ENCODE measurements at regions not wholly inside any gene's neighbourhood (a gene's known extent, or its start where the extent isn't known, plus 50 kb on each side); places are given as distances from the start of the nearest gene placed in this dataset.

- peaks cover 4% of the 10 kb centered on the region; the same call in 1 of the 2 replicates for H3K9me3 ChIP-seq (ENCODE audit: low read length)
- no peaks in the 10 kb centered on the region for H3K27me3 ChIP-seq (ENCODE audit: insufficient read depth, low read length)
- no peaks in the 10 kb centered on the region for H3K4me1 ChIP-seq (ENCODE audit: insufficient read depth, low read length, severe bottlenecking)
- H3F3A ChIP-seq (ENCODE audit: insufficient read depth, low read length) = no peaks in the 10 kb centered on the region
- no peak overlapping the region for H2AFZ ChIP-seq (ENCODE audit: low read length)
- H3K9ac ChIP-seq (ENCODE audit: low read length) = no peak overlapping the region
- TF ChIP-seq EZH2 (IDR thresholded peaks at IDR 0.05; ENCODE audit: borderline replicate concordance, low read length) (no peak), CTCF (IDR thresholded peaks at IDR 0.05; ENCODE audit: low read length) (no peak)
- H3K27ac ChIP-seq (ENCODE audit: low read depth, low read length, poor library complexity, severe bottlenecking) = no peak overlapping the region
- no peak overlapping the region for H3K4me3 ChIP-seq (ENCODE audit: low read depth, low read length, poor library complexity, severe bottlenecking)
- H3K36me3 ChIP-seq (ENCODE audit: insufficient read depth, low read length) = no peaks in the 10 kb centered on the region
- H3K9me2 ChIP-seq (ENCODE audit: low read depth, low read length) = no peaks in the 10 kb centered on the region
- no peak overlapping the region for H3K4me2 ChIP-seq (ENCODE audit: low read length)
- H3K79me2 ChIP-seq (ENCODE audit: insufficient read depth, low read length) = no peaks in the 10 kb centered on the region
- H4K20me1 ChIP-seq (ENCODE audit: insufficient read depth, low read length) = no peaks in the 10 kb centered on the region
Measured at GRCh38 chr5:37954561-37954960, 114.7 kb upstream of the GDNF start.

GRCh38 chr5:37951946-37952721 is 112.3 kb upstream of the GDNF start:
- no peak overlapping the region for H2AFZ ChIP-seq (ENCODE audit: low read length)
- TF ChIP-seq EZH2 (IDR thresholded peaks at IDR 0.05; ENCODE audit: borderline replicate concordance, low read length) (no peak), CTCF (IDR thresholded peaks at IDR 0.05; ENCODE audit: low read length) (no peak)

GRCh38 chr5:37950436-37950835 is 110.6 kb upstream of the GDNF start:
- H2AFZ ChIP-seq (ENCODE audit: low read length) = no peak overlapping the region
- H3K4me3 ChIP-seq (ENCODE audit: low read depth, low read length, poor library complexity, severe bottlenecking) = no peak overlapping the region
- H3K4me2 ChIP-seq (ENCODE audit: low read length) = no peak overlapping the region
- no peaks in the 10 kb centered on the region for H3F3A ChIP-seq (ENCODE audit: insufficient read depth, low read length)
- H4K20me1 ChIP-seq (ENCODE audit: insufficient read depth, low read length) = no peaks in the 10 kb centered on the region
- H3K9me2 ChIP-seq (ENCODE audit: low read depth, low read length) = no peaks in the 10 kb centered on the region
- no peak for TF ChIP-seq CTCF (IDR thresholded peaks at IDR 0.05; ENCODE audit: low read length)
- TF ChIP-seq EZH2 (IDR thresholded peaks at IDR 0.05; ENCODE audit: borderline replicate concordance, low read length) = no peak
- H3K27ac ChIP-seq (ENCODE audit: low read depth, low read length, poor library complexity, severe bottlenecking) = no peak overlapping the region
- no peaks in the 10 kb centered on the region for H3K4me1 ChIP-seq (ENCODE audit: insufficient read depth, low read length, severe bottlenecking)
- no peaks in the 10 kb centered on the region for H3K79me2 ChIP-seq (ENCODE audit: insufficient read depth, low read length)
- no peaks in the 10 kb centered on the region for H3K9me3 ChIP-seq (ENCODE audit: low read length)
- H3K36me3 ChIP-seq (ENCODE audit: insufficient read depth, low read length) = no peaks in the 10 kb centered on the region
- H3K9ac ChIP-seq (ENCODE audit: low read length) = no peak overlapping the region
- H3K27me3 ChIP-seq (ENCODE audit: insufficient read depth, low read length) = no peaks in the 10 kb centered on the region

More at GRCh38 chr5:37951946-37952721, 112.3 kb upstream of the GDNF start:
- Histone ChIP-seq H3K4me1 (ENCODE audit: insufficient read depth, low read length, severe bottlenecking) (no peaks in the 10 kb centered on the region), H3K36me3 (ENCODE audit: insufficient read depth, low read length) (no peaks in the 10 kb centered on the region), H3K9me3 (ENCODE audit: low read length) (no peaks in the 10 kb centered on the region), H3K27ac (ENCODE audit: low read depth, low read length, poor library complexity, severe bottlenecking) (no peak overlapping the region), H3K79me2 (ENCODE audit: insufficient read depth, low read length) (no peaks in the 10 kb centered on the region), H3K4me3 (ENCODE audit: low read depth, low read length, poor library complexity, severe bottlenecking) (no peak overlapping the region), H4K20me1 (ENCODE audit: insufficient read depth, low read length) (no peaks in the 10 kb centered on the region), H3K4me2 (ENCODE audit: low read length) (no peak overlapping the region), H3K27me3 (ENCODE audit: insufficient read depth, low read length) (no peaks in the 10 kb centered on the region), H3K9ac (ENCODE audit: low read length) (no peak overlapping the region), H3F3A (ENCODE audit: insufficient read depth, low read length) (no peaks in the 10 kb centered on the region), H3K9me2 (ENCODE audit: low read depth, low read length) (no peaks in the 10 kb centered on the region)
